GM12878 (cell line): ENCODE measurements at regions not wholly inside any gene's neighbourhood (a gene's known extent, or its start where the extent isn't known, plus 50 kb on each side); places are given as distances from the start of the nearest gene placed in this dataset.

Experiments used
- ATAC-seq: fragments of 200-7000 bp; cut with Tn5 transposase; 3 replicates; pipeline ENCODE4 v1.9.1; 2020; ENCODE audit warnings: mild to moderate bottlenecking, moderate library complexity
- BruUV-seq: library from RNA; stranded (reverse); fragments of 400-500 nt; replicated peaks from 2 replicates; lab custom pipeline; 2021; lab: Mats Ljungman, UMichigan
- CTCF ChIA-PET: fragments of 300-600 bp; sonication (Branson Sonifier 250); formaldehyde crosslinking; extraction: SDS; loops from one replicate; lab custom pipeline; 2021; ENCODE audit warnings: inconsistent platforms; lab: Yijun Ruan, JAX
- POLR2A ChIA-PET: fragments of 350-600 bp; formaldehyde crosslinking; extraction: SDS; loops from one replicate; lab custom pipeline; 2021; ENCODE audit warnings: inconsistent platforms; lab: Charles Lee
- RAD21 ChIA-PET: fragments of 300-600 bp; sonication (Branson Sonifier 250); formaldehyde crosslinking; loops from one replicate; lab custom pipeline; 2023; ENCODE audit warnings: antibody characterized with exemption; ENCODE audit not compliant: unreplicated experiment; lab: Charles Lee
- SMC1A ChIA-PET: fragments of 300-600 bp; sonication (Branson Sonifier 250); formaldehyde crosslinking; loops from one replicate; lab custom pipeline; 2023; ENCODE audit not compliant: unreplicated experiment, uncharacterized antibody; lab: Charles Lee
- DNase-seq: peaks from one replicate; pipeline ENCODE4 v3.0.0-alpha.2; 2011; ENCODE audit warnings: low read depth, low spot score
- FAIRE-seq: peaks from 3 replicates; lab custom pipeline; 2011; peaks lifted over from hg19 to GRCh38; lab: Jason Lieb, UNC
- H2AFZ ChIP-seq: 2 replicates; pipeline ENCODE4 v1.6.0; 2011; ENCODE audit warnings: low read depth, low read length, control low read depth; ENCODE audit not compliant: control insufficient read depth
- H3K27ac ChIP-seq: 2 replicates; pipeline ENCODE4 v1.5.1; 2011; ENCODE audit warnings: control low read depth; ENCODE audit not compliant: control insufficient read depth, insufficient read depth
- H3K27me3 ChIP-seq, 2 experiments: replicated peaks in 1 of 2; 2 replicates each; pipeline versions ENCODE4 v1.6.0 to v1.6.1; 2011; ENCODE audit warnings: low read length in 1 of 2; ENCODE audit not compliant: control insufficient read depth in 2 of 2, insufficient read depth in 2 of 2
- H3K36me3 ChIP-seq, 2 experiments: 2 replicates each; pipeline ENCODE4 v1.5.1; 2011; ENCODE audit warnings: low read length in 1 of 2; ENCODE audit not compliant: control insufficient read depth in 2 of 2, insufficient read depth in 2 of 2
- H3K4me1 ChIP-seq: 2 replicates; pipeline ENCODE4 v1.6.1; 2011; ENCODE audit warnings: mild to moderate bottlenecking, low read length, moderate library complexity, mixed read lengths; ENCODE audit not compliant: control insufficient read depth, insufficient read depth
- H3K4me2 ChIP-seq: 2 replicates; pipeline ENCODE4 v1.6.0; 2011; ENCODE audit warnings: control low read depth; ENCODE audit not compliant: control insufficient read depth, insufficient read depth
- H3K4me3 ChIP-seq: fragments of 200-600 bp; sonication (generic); 2 replicates; pipeline ENCODE4 v1.5.1; 2016
- H3K79me2 ChIP-seq: 2 replicates; pipeline ENCODE4 v1.6.0; 2011; ENCODE audit warnings: low read length; ENCODE audit not compliant: control insufficient read depth, insufficient read depth
- H3K9ac ChIP-seq: 2 replicates; pipeline ENCODE4 v1.8.0; 2011; ENCODE audit warnings: low read length, control low read depth, mixed read lengths; ENCODE audit not compliant: control insufficient read depth, insufficient read depth
- H3K9me3 ChIP-seq: replicated peaks from 3 replicates; pipeline ENCODE4 v1.5.1; 2011; ENCODE audit warnings: mild to moderate bottlenecking, low read length; ENCODE audit not compliant: control insufficient read depth, insufficient read depth
- H4K20me1 ChIP-seq: 2 replicates; pipeline ENCODE4 v1.6.0; 2011; ENCODE audit not compliant: control insufficient read depth, insufficient read depth
- ASH2L ChIP-seq: fragments of 300-600, 200-600 bp; sonication (generic); IDR thresholded peaks from 2 replicates; pipeline ENCODE4 v1.6.1; 2017; ENCODE audit warnings: low read depth, mild to moderate bottlenecking, borderline replicate concordance
- CUX1 ChIP-seq: IDR thresholded peaks from 2 replicates; pipeline ENCODE4 v1.6.1; 2012; ENCODE audit warnings: improper control_type of control experiment, low read depth, low read length; ENCODE audit not compliant: insufficient replicate concordance
- ELK1 ChIP-seq: IDR thresholded peaks from 2 replicates; pipeline ENCODE4 v1.6.1; 2012; ENCODE audit warnings: low read depth, low read length, improper control_type of control experiment
- EP300 ChIP-seq, 2 experiments: fragments of 150-350 bp in 1 of 2; IDR thresholded peaks; 2 replicates each; pipeline ENCODE4 v1.6.1; 2011 to 2012; ENCODE audit warnings: low read depth in 2 of 2, low read length in 2 of 2, borderline replicate concordance in 1 of 2, improper control_type of control experiment in 1 of 2, inconsistent platforms in 1 of 2; ENCODE audit not compliant: control insufficient read depth in 1 of 2
- ESRRA ChIP-seq: IDR thresholded peaks from 2 replicates; pipeline ENCODE4 v1.6.1; 2012; ENCODE audit warnings: mild to moderate bottlenecking, low read length, improper control_type of control experiment
- FOXM1 ChIP-seq: IDR thresholded peaks from 2 replicates; pipeline ENCODE4 v1.6.1; 2012; ENCODE audit warnings: low read depth, mild to moderate bottlenecking, inconsistent platforms, low read length, moderate library complexity
- GATAD2B ChIP-seq: fragments of 450-650 bp; conservative IDR thresholded peaks from 2 replicates; pipeline ENCODE4 v1.6.1; 2017; ENCODE audit warnings: low read depth, mild to moderate bottlenecking, moderate library complexity
- IKZF1 ChIP-seq: fragments of 450-650 bp; conservative IDR thresholded peaks from 2 replicates; pipeline ENCODE4 v1.6.1; 2017; ENCODE audit warnings: antibody characterized with exemption, mild to moderate bottlenecking
- MYC ChIP-seq: IDR thresholded peaks from 2 replicates; pipeline ENCODE4 v1.6.1; 2011; ENCODE audit warnings: mild to moderate bottlenecking, low read length, moderate library complexity, inconsistent platforms; ENCODE audit not compliant: insufficient read depth, insufficient replicate concordance, insufficient read length, severe bottlenecking
- PBX3 ChIP-seq: IDR thresholded peaks from 2 replicates; pipeline ENCODE4 v1.6.1; 2011; ENCODE audit warnings: mild to moderate bottlenecking, low read depth, low read length, moderate library complexity; ENCODE audit not compliant: insufficient replicate concordance
- RBBP5 ChIP-seq: fragments of 200-600 bp; sonication (generic); conservative IDR thresholded peaks from 2 replicates; pipeline ENCODE4 v1.6.1; 2016
- SPI1 ChIP-seq: IDR thresholded peaks from 2 replicates; pipeline ENCODE4 v1.6.1; 2011; ENCODE audit warnings: low read depth, mild to moderate bottlenecking, low read length, moderate library complexity, borderline replicate concordance; ENCODE audit not compliant: insufficient read depth
- ZBTB33 ChIP-seq: fragments of 450-650 bp; IDR thresholded peaks from 2 replicates; pipeline ENCODE4 v1.6.1; 2017; ENCODE audit warnings: mild to moderate bottlenecking
- WGBS: methylation state at CpG from one replicate; pipeline ENCODE4 v1.1.6; 2016; ENCODE audit warnings: low lambda C conversion rate; ENCODE audit not compliant: insufficient replicate concordance, insufficient coverage; ENCODE audit errors: missing lambda C conversion rate; 5-methylcytosine and 5-hydroxymethylcytosine counted together
- in situ Hi-C: fragments of 300-500 bp; cut with MboI; formaldehyde crosslinking; loops from 9 replicates; pipeline ENCODE4 v1.14.3; 2018; ENCODE audit warnings: mixed read lengths
- intact Hi-C: fragments of 100-400 bp; cut with micrococcal nuclease; formaldehyde crosslinking; loops from one replicate; pipeline ENCODE4 v1.14.2; 2022; ENCODE audit not compliant: unreplicated experiment

- Histone ChIP-seq H3K27me3 (no peaks in the 10 kb centered on the region; a peak in 1 of 4 replicates), H3K9ac (no peak overlapping the region), H2AFZ (no peak overlapping the region), H3K27ac (no peak overlapping the region), H3K36me3 (no peaks in the 10 kb centered on the region), H3K9me3 (no peaks in the 10 kb centered on the region), H3K4me2 (no peak overlapping the region), H3K4me3 (no peak overlapping the region), H3K4me1 (no peaks in the 10 kb centered on the region; the same call in 1 of the 2 replicates), H3K79me2 (no peaks in the 10 kb centered on the region), H4K20me1 (no peaks in the 10 kb centered on the region)
- ChIA-PET SMC1A (interaction anchor here (1.0 to 2.2 kb wide), 3 partner anchors 10 to 52 kb away, joined by 3 to 15 read pairs (median 5); no protein-coding TSS in a partner anchor), CTCF (interaction anchor here (1.0 to 1.3 kb wide), 2 partner anchors 10 to 49 kb away, joined by 3 to 4 read pairs; no protein-coding TSS in a partner anchor), POLR2A (interaction anchor here (0.9 kb wide), 1 partner anchor 49 kb away, joined by 6 read pairs; no protein-coding TSS in a partner anchor), RAD21 (interaction anchor here (1.1 to 1.6 kb wide), 3 partner anchors 10 to 49 kb away, joined by 3 to 10 read pairs (median 5); no protein-coding TSS in a partner anchor)
- in situ Hi-C loops (no loop called here), intact Hi-C loops (no loop called here)
- 0% methylated on average over 1 of the region's 1 CpG for WGBS
- DNase-seq (no peak), FAIRE-seq (no peak), ATAC-seq (peak; percentile 83)
- BruUV-seq = no TSS peak
- TF ChIP-seq CUX1 (peak; percentile 27), IKZF1 (peak; percentile 12; the same call in 1 of the 2 replicates), GATAD2B (peak; percentile 37; the same call in 1 of the 2 replicates), ESRRA (no peak), ELK1 (no peak), PBX3 (peak; percentile 84), SPI1 (peak; percentile 91; the same call in 1 of the 2 replicates), ASH2L (no peak), ZBTB33 (no peak), FOXM1 (no peak), MYC (no peak), EP300 (IDR thresholded peaks at IDR 0.05; ENCODE audit: borderline replicate concordance in 1 of 2, control insufficient read depth in 1 of 2, low read depth in 2 of 2, low read length in 2 of 2) (peak in 1 of 2 experiments; percentile 63; a peak in 1 of 4 replicates), RBBP5 (no peak)
These were observed 265.5 kb upstream of the ROPN1 start for GRCh38 chr3:124257336-124257864.
